Stimulated activated CD4-positive, alpha-beta T cell treated with anti-CD3 and anti-CD28 coated beads, TNF-alpha, amount 100 ng/mL, for 24 hours (primary cell): ENCODE measurements at regions not wholly inside any gene's neighbourhood (a gene's known extent, or its start where the extent isn't known, plus 50 kb on each side); places are given as distances from the start of the nearest gene placed in this dataset.

Experiments used
- DNase-seq, 3 experiments: peaks; one replicate each; pipeline ENCODE4 v3.0.0-alpha.2; 2020; ENCODE audit warnings: low read depth in 3 of 3

- DNase-seq: no peak
Measured at GRCh38 chr10:44326474-44327030, 58.3 kb downstream of the CXCL12 start.

- DNase-seq: no peak
Measured at GRCh38 chr10:44325596-44326307, 59.1 kb downstream of the CXCL12 start.

- DNase-seq: no peak
Measured at GRCh38 chr10:44325157-44325556, 59.7 kb downstream of the CXCL12 start.

- DNase-seq: no peak
Measured at GRCh38 chr10:44323838-44324237, 61.1 kb downstream of the CXCL12 start.

GRCh38 chr10:44322137-44322536 is 62.8 kb downstream of the CXCL12 start:
- DNase-seq: no peak

GRCh38 chr10:44320756-44321155 is 64.1 kb downstream of the CXCL12 start:
- no peak for DNase-seq

- no peak for DNase-seq
Measured at GRCh38 chr10:44317856-44318255, 67.0 kb downstream of the CXCL12 start.

GRCh38 chr10:44316922-44317215 is 68.0 kb downstream of the CXCL12 start:
- no peak for DNase-seq

GRCh38 chr10:44316187-44316921 is 68.5 kb downstream of the CXCL12 start:
- DNase-seq: peak in 1 of 3 experiments; percentile 22

GRCh38 chr10:44314802-44315460 is 70.0 kb downstream of the CXCL12 start:
- DNase-seq: no peak

- no peak for DNase-seq
Measured at GRCh38 chr10:44313761-44314165, 71.1 kb downstream of the CXCL12 start.

- no peak for DNase-seq
Measured at GRCh38 chr10:44312401-44312800, 72.5 kb downstream of the CXCL12 start.

GRCh38 chr10:44311563-44312051 is 73.3 kb downstream of the CXCL12 start:
- DNase-seq: no peak

- DNase-seq: peak; percentile 25 to 68 (median 30)
Measured at GRCh38 chr10:44310762-44311562, 73.9 kb downstream of the CXCL12 start.

- no peak for DNase-seq
Measured at GRCh38 chr10:44309939-44310761, 74.7 kb downstream of the CXCL12 start.

GRCh38 chr10:44309361-44309760 is 75.5 kb downstream of the CXCL12 start:
- no peak for DNase-seq

GRCh38 chr10:44308935-44309334 is 76.0 kb downstream of the CXCL12 start:
- no peak for DNase-seq

- no peak for DNase-seq
Measured at GRCh38 chr10:44307691-44308090, 77.2 kb downstream of the CXCL12 start.

GRCh38 chr10:44306762-44307161 is 78.1 kb downstream of the CXCL12 start:
- DNase-seq: no peak

GRCh38 chr10:44306147-44306710 is 78.7 kb downstream of the CXCL12 start:
- no peak for DNase-seq
